NB4 (cell line): ENCODE measurements at regions not wholly inside any gene's neighbourhood (a gene's known extent, or its start where the extent isn't known, plus 50 kb on each side); places are given as distances from the start of the nearest gene placed in this dataset.

Experiments
- POLR2A ChIP-seq: IDR thresholded peaks from 2 replicates; pipeline ENCODE4 v1.6.1; 2011; ENCODE audit warnings: mild to moderate bottlenecking; ENCODE audit not compliant: insufficient read length; ENCODE audit errors: extremely low read depth
- TF ChIP-seq, protein P1 (sequence below): IDR thresholded peaks from one replicate; pipeline ENCODE4 v1.5.1; 2012; ENCODE audit warnings: low read depth, low read length
- TF ChIP-seq, protein P2 (sequence below): IDR thresholded peaks from 2 replicates; pipeline ENCODE4 v1.6.1; 2011; ENCODE audit warnings: low read depth, low read length

DNA sequence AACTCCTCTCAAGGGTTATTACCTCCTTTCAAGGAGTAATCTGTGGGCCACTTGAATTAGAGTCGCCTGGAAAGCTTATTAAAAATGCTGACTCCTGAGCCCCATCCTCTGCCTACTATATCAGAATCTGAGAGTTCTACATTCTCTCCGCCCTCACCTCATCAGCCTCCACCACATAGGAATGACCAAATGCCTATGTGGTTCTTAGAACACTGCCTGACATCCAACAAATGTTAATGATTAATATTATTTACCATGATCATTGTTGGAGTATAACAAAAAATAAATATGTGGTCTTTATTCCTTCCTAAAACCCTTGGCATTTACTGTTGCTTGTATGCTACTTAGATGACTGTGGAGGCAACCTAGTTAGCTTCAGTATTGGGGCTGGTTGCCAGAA, 91.9 kb downstream of the BBS10 start:
- TF ChIP-seq, protein P1, sequence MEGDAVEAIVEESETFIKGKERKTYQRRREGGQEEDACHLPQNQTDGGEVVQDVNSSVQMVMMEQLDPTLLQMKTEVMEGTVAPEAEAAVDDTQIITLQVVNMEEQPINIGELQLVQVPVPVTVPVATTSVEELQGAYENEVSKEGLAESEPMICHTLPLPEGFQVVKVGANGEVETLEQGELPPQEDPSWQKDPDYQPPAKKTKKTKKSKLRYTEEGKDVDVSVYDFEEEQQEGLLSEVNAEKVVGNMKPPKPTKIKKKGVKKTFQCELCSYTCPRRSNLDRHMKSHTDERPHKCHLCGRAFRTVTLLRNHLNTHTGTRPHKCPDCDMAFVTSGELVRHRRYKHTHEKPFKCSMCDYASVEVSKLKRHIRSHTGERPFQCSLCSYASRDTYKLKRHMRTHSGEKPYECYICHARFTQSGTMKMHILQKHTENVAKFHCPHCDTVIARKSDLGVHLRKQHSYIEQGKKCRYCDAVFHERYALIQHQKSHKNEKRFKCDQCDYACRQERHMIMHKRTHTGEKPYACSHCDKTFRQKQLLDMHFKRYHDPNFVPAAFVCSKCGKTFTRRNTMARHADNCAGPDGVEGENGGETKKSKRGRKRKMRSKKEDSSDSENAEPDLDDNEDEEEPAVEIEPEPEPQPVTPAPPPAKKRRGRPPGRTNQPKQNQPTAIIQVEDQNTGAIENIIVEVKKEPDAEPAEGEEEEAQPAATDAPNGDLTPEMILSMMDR = no peak
- TF ChIP-seq, protein P2, sequence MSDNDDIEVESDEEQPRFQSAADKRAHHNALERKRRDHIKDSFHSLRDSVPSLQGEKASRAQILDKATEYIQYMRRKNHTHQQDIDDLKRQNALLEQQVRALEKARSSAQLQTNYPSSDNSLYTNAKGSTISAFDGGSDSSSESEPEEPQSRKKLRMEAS = no peak
- no peak for TF ChIP-seq POLR2A
